MCF 10A (cell line): ENCODE measurements at regions not wholly inside any gene's neighbourhood (a gene's known extent, or its start where the extent isn't known, plus 50 kb on each side); places are given as distances from the start of the nearest gene placed in this dataset.

Experiments used
- BruUV-seq: library from RNA; stranded (reverse); fragments of 400-500 nt; replicated peaks from 2 replicates; lab custom pipeline; 2021; lab: Mats Ljungman, UMichigan
- CTCF ChIA-PET: fragments of 300-600 bp; sonication (Branson Sonifier 250); formaldehyde crosslinking; extraction: SDS; loops from one replicate; lab custom pipeline; 2021; ENCODE audit warnings: antibody characterized with exemption, inconsistent platforms; lab: Yijun Ruan, JAX
- POLR2A ChIA-PET: fragments of 300-600, 350-650 bp; sonication (Branson Sonifier 250); formaldehyde crosslinking; extraction: SDS; loops from one replicate; lab custom pipeline; 2020; ENCODE audit warnings: antibody characterized with exemption, inconsistent platforms; lab: Yijun Ruan, JAX
- DNase-seq: peaks from one replicate; pipeline ENCODE4 v3.0.0-alpha.2; 2018; ENCODE audit not compliant: unreplicated experiment
- H3K27ac Mint-ChIP-seq: one replicate; pipeline ENCODE4 v1.8.0; 2022; ENCODE audit warnings: mild to moderate bottlenecking, low read depth, mixed read lengths; ENCODE audit not compliant: unreplicated experiment
- H3K27me3 Mint-ChIP-seq: one replicate; pipeline ENCODE4 v1.8.0; 2022; ENCODE audit warnings: mixed read lengths; ENCODE audit not compliant: insufficient read depth, unreplicated experiment
- H3K36me3 Mint-ChIP-seq: one replicate; pipeline ENCODE4 v1.8.0; 2022; ENCODE audit warnings: mild to moderate bottlenecking, moderate library complexity, mixed read lengths; ENCODE audit not compliant: insufficient read depth, unreplicated experiment
- H3K4me1 Mint-ChIP-seq: one replicate; pipeline ENCODE4 v1.8.0; 2022; ENCODE audit warnings: mixed read lengths; ENCODE audit not compliant: insufficient read depth, unreplicated experiment
- H3K4me3 Mint-ChIP-seq: one replicate; pipeline ENCODE4 v1.8.0; 2022; ENCODE audit warnings: mild to moderate bottlenecking, moderate library complexity, mixed read lengths; ENCODE audit not compliant: unreplicated experiment
- H3K9me3 Mint-ChIP-seq: one replicate; pipeline ENCODE4 v1.8.0; 2022; ENCODE audit warnings: mixed read lengths; ENCODE audit not compliant: unreplicated experiment
- CTCF ChIP-seq: fragments of 200-600 bp; IDR thresholded peaks from one replicate; pipeline ENCODE4 v1.8.0; 2022; ENCODE audit warnings: antibody characterized with exemption, mild to moderate bottlenecking; ENCODE audit not compliant: unreplicated experiment
- intact Hi-C: fragments of 100-400 bp; cut with micrococcal nuclease; formaldehyde crosslinking; loops from 2 replicates; pipeline ENCODE4 v1.14.1; 2022

GRCh38 chr10:10772411-10772810 lies 245.3 kb upstream of the CELF2 start:
- POLR2A ChIA-PET, result no interaction called here
- no peaks in the 10 kb centered on the region for H3K27me3 Mint-ChIP-seq
- no peak for TF ChIP-seq CTCF

GRCh38 chr10:10772874-10773508 lies 244.7 kb upstream of the CELF2 start:
- Mint-ChIP-seq H3K27ac (no peak overlapping the region), H3K4me1 (peaks cover 12% of the 10 kb centered on the region)
- no TSS peak for BruUV-seq

More at GRCh38 chr10:10772411-10772810, 245.3 kb upstream of the CELF2 start:
- H3K4me1 Mint-ChIP-seq, result peaks cover 7% of the 10 kb centered on the region
- intact Hi-C loops, result no loop called here
- DNase-seq, result no peak
- no peaks in the 10 kb centered on the region for H3K36me3 Mint-ChIP-seq
- H3K4me3 Mint-ChIP-seq, result no peak overlapping the region
- BruUV-seq, result no TSS peak
- CTCF ChIA-PET, result no interaction called here
- peaks cover 8% of the 10 kb centered on the region for H3K9me3 Mint-ChIP-seq
- H3K27ac Mint-ChIP-seq, result no peak overlapping the region

GRCh38 chr10:10774416-10774815 lies 243.3 kb upstream of the CELF2 start:
- Mint-ChIP-seq H3K27me3 (no peaks in the 10 kb centered on the region), H3K9me3 (peaks cover 14% of the 10 kb centered on the region), H3K4me3 (no peak overlapping the region), H3K4me1 (peaks cover 12% of the 10 kb centered on the region), H3K27ac (no peak overlapping the region), H3K36me3 (no peaks in the 10 kb centered on the region)
- POLR2A ChIA-PET, result interaction anchor here (0.6 kb wide), 1 partner anchor 13 kb away, joined by 3 read pairs; no protein-coding TSS in a partner anchor
- TF ChIP-seq CTCF, result no peak
- intact Hi-C loops, result no loop called here
- no peak for DNase-seq
- CTCF ChIA-PET, result no interaction called here
- BruUV-seq, result no TSS peak

More at GRCh38 chr10:10772874-10773508, 244.7 kb upstream of the CELF2 start:
- DNase-seq, result no peak
- TF ChIP-seq CTCF, result no peak
- peaks cover 14% of the 10 kb centered on the region for H3K9me3 Mint-ChIP-seq
- ChIA-PET CTCF (no interaction called here), POLR2A (no interaction called here)
- H3K27me3 Mint-ChIP-seq, result no peaks in the 10 kb centered on the region
- intact Hi-C loops, result no loop called here
- H3K4me3 Mint-ChIP-seq, result no peak overlapping the region
- H3K36me3 Mint-ChIP-seq, result no peaks in the 10 kb centered on the region

GRCh38 chr10:10776363-10776762 lies 241.3 kb upstream of the CELF2 start:
- peaks cover 14% of the 10 kb centered on the region for H3K9me3 Mint-ChIP-seq
- H3K27me3 Mint-ChIP-seq, result no peaks in the 10 kb centered on the region
- no peak for TF ChIP-seq CTCF
- H3K27ac Mint-ChIP-seq, result no peak overlapping the region
- intact Hi-C loops, result no loop called here
- DNase-seq, result no peak
- POLR2A ChIA-PET, result no interaction called here
- CTCF ChIA-PET, result interaction anchor here (0.5 kb wide), 1 partner anchor 280 kb away, joined by 3 read pairs; no protein-coding TSS in a partner anchor
- no TSS peak for BruUV-seq
- no peaks in the 10 kb centered on the region for H3K36me3 Mint-ChIP-seq
- no peak overlapping the region for H3K4me3 Mint-ChIP-seq
- peaks cover 12% of the 10 kb centered on the region for H3K4me1 Mint-ChIP-seq
